PC-3 (cell line): ENCODE measurements at regions not wholly inside any gene's neighbourhood (a gene's known extent, or its start where the extent isn't known, plus 50 kb on each side); places are given as distances from the start of the nearest gene placed in this dataset.

Experiments
- CTCF ChIP-seq: fragments of 300-600 bp; sonication (generic); conservative IDR thresholded peaks from 2 replicates; pipeline ENCODE4 v1.5.1; 2017; ENCODE audit warnings: antibody characterized with exemption, low read depth, mild to moderate bottlenecking, low read length
- EZH2phosphoT487 ChIP-seq: fragments of 300-600 bp; sonication (generic); IDR thresholded peaks from 2 replicates; pipeline ENCODE4 v1.6.1; 2018; ENCODE audit warnings: mild to moderate bottlenecking, antibody characterized with exemption, low read length, borderline replicate concordance

DNA sequence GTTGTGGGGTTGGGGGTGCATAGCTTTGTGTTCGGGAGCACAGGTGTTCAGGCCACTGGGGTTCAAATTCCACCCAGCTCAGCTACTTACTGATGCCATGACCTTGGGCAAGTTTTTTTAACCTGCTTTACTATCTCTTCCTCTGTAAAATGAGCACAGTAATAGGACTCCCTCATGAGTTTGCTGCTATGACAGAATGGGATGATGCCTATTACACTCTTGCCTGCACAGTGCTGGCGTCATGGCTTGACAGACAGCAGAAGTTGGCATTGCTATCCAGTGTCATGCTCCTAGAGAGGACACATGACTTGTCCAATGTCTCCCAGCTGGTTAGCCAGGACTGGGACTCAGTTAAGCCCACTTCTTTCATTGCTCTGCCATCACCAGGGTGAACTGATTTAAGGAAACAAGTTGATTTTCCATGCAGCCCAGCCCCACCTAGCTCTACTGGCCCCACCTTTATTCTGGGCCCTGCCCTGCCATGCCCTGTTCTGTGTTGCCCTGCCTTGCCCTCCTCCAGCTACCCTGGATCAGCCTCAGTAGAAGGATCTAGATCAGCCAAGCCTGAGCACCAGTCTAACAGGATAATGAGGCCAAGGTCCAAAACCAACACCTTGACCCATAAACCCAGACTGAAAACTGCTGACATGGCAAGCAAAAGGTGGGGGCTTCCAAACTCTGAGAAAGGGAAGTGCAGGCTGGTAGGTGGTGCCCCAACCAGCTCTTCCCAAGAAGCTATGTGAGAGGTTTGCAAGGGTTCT lies 155.8 kb upstream of the ATP11B start:
- TF ChIP-seq EZH2phosphoT487 (no peak), CTCF (no peak)
